IMR-90 (cell line): ENCODE measurements at regions not wholly inside any gene's neighbourhood (a gene's known extent, or its start where the extent isn't known, plus 50 kb on each side); places are given as distances from the start of the nearest gene placed in this dataset.

ENCODE experiments used
- ATAC-seq: fragments of 200-7000 bp; cut with Tn5 transposase; 2 replicates; pipeline ENCODE4 v1.9.1; 2020; ENCODE audit warnings: low read depth, mild to moderate bottlenecking, moderate library complexity
- BruUV-seq: library from RNA; stranded (reverse); fragments of 400-500 nt; replicated peaks from 2 replicates; lab custom pipeline; 2021; lab: Mats Ljungman, UMichigan
- CTCF ChIA-PET: fragments of 300-600 bp; formaldehyde crosslinking; extraction: SDS; loops from one replicate; lab custom pipeline; 2021; ENCODE audit warnings: antibody characterized with exemption; lab: Yijun Ruan, JAX
- POLR2A ChIA-PET: fragments of 300-600 bp; sonication (Branson Sonifier 250); formaldehyde crosslinking; loops from one replicate; lab custom pipeline; 2022; ENCODE audit warnings: antibody characterized with exemption; ENCODE audit not compliant: unreplicated experiment; lab: Charles Lee
- DNase-seq: peaks from one replicate; pipeline ENCODE4 v3.0.0; 2013
- H2AFZ ChIP-seq: replicated peaks from 2 replicates; pipeline ENCODE3; 2013; ENCODE audit warnings: low read length, mild to moderate bottlenecking; ENCODE audit not compliant: poor library complexity
- H2AK5ac ChIP-seq: 2 replicates; pipeline ENCODE4 v1.6.1; 2013; ENCODE audit warnings: low read depth, low read length, inconsistent platforms
- H2AK9ac ChIP-seq: replicated peaks from 2 replicates; pipeline ENCODE3; 2013; ENCODE audit warnings: mild to moderate bottlenecking, low read depth, low read length, moderate library complexity; ENCODE audit not compliant: poor library complexity
- H2BK120ac ChIP-seq: 2 replicates; pipeline ENCODE4 v1.6.1; 2013; ENCODE audit warnings: low read depth, low read length, inconsistent platforms
- H2BK15ac ChIP-seq: 3 replicates; pipeline ENCODE4 v1.6.1; 2013; ENCODE audit warnings: low read depth, low read length, inconsistent platforms
- H2BK20ac ChIP-seq: 2 replicates; pipeline ENCODE4 v1.6.1; 2013; ENCODE audit warnings: low read depth, mild to moderate bottlenecking, inconsistent platforms, low read length, moderate library complexity
- H2BK5ac ChIP-seq: 2 replicates; pipeline ENCODE4 v1.6.1; 2013; ENCODE audit warnings: mild to moderate bottlenecking, low read depth, low read length, inconsistent platforms; ENCODE audit not compliant: poor library complexity, severe bottlenecking
- H3K14ac ChIP-seq: replicated peaks from 2 replicates; pipeline ENCODE4 v1.6.1; 2013; ENCODE audit warnings: low read depth, low read length, inconsistent platforms
- H3K18ac ChIP-seq: 2 replicates; pipeline ENCODE4 v1.6.1; 2013; ENCODE audit warnings: low read depth, low read length, control low read depth
- H3K23ac ChIP-seq: 2 replicates; pipeline ENCODE4 v1.6.1; 2013; ENCODE audit warnings: low read depth, low read length, inconsistent platforms
- H3K27ac ChIP-seq: 2 replicates; pipeline ENCODE4 v1.5.1; 2013; ENCODE audit warnings: mild to moderate bottlenecking, control low read depth, low read length; ENCODE audit not compliant: insufficient read depth
- H3K27me3 ChIP-seq: 2 replicates; pipeline ENCODE4 v1.6.1; 2013; ENCODE audit warnings: low read length; ENCODE audit not compliant: control insufficient read depth, insufficient read depth
- H3K36me3 ChIP-seq: 2 replicates; pipeline ENCODE4 v1.6.1; 2013; ENCODE audit warnings: low read length, mixed read lengths; ENCODE audit not compliant: control insufficient read depth, insufficient read depth
- H3K4ac ChIP-seq: 2 replicates; pipeline ENCODE4 v1.6.1; 2013; ENCODE audit warnings: low read depth, low read length, inconsistent platforms
- H3K4me1 ChIP-seq: 2 replicates; pipeline ENCODE4 v1.6.1; 2013; ENCODE audit warnings: low read length, mixed read lengths; ENCODE audit not compliant: control insufficient read depth, insufficient read depth
- H3K4me2 ChIP-seq: 2 replicates; pipeline ENCODE4 v1.6.1; 2013; ENCODE audit warnings: low read depth, mild to moderate bottlenecking, control low read depth, low read length, moderate library complexity
- H3K4me3 ChIP-seq: 2 replicates; pipeline ENCODE4 v1.5.1; 2013; ENCODE audit warnings: low read depth, mild to moderate bottlenecking, control low read depth, low read length, moderate library complexity; ENCODE audit not compliant: insufficient read depth
- H3K56ac ChIP-seq: 2 replicates; pipeline ENCODE4 v1.6.1; 2013; ENCODE audit warnings: low read length, inconsistent platforms; ENCODE audit not compliant: insufficient read depth; ENCODE audit errors: extremely low read depth
- H3K79me1 ChIP-seq, 2 experiments: 2 replicates each; pipeline ENCODE4 v1.6.1; 2013; ENCODE audit warnings: low read length in 2 of 2, inconsistent platforms in 1 of 2, low read depth in 1 of 2
- H3K9ac ChIP-seq: 2 replicates; pipeline ENCODE4 v1.6.1; 2013; ENCODE audit warnings: low read depth, low read length, control low read depth
- H3K9me1 ChIP-seq: 2 replicates; pipeline ENCODE4 v1.6.1; 2013; ENCODE audit warnings: low read length, inconsistent platforms; ENCODE audit not compliant: insufficient read depth
- H3K9me3 ChIP-seq: 2 replicates; pipeline ENCODE4 v1.6.1; 2013; ENCODE audit warnings: low read length; ENCODE audit not compliant: control insufficient read depth, insufficient read depth
- H4K20me1 ChIP-seq: 2 replicates; pipeline ENCODE4 v1.6.1; 2013; ENCODE audit warnings: low read length, inconsistent platforms; ENCODE audit not compliant: insufficient read depth
- H4K5ac ChIP-seq: 2 replicates; pipeline ENCODE4 v1.6.1; 2013; ENCODE audit warnings: mild to moderate bottlenecking, low read depth, low read length, control low read depth
- H4K8ac ChIP-seq, 2 experiments: 2 replicates each; pipeline ENCODE4 v1.6.1; 2013; ENCODE audit warnings: low read depth in 2 of 2, low read length in 2 of 2, control low read depth in 1 of 2, inconsistent platforms in 1 of 2
- H4K91ac ChIP-seq: 2 replicates; pipeline ENCODE4 v1.6.1; 2013; ENCODE audit warnings: low read depth, low read length, inconsistent platforms; ENCODE audit not compliant: insufficient read depth
- BHLHE40 ChIP-seq: fragments of 150-350 bp; IDR thresholded peaks from 2 replicates; pipeline ENCODE4 v1.6.1; 2016; ENCODE audit warnings: mild to moderate bottlenecking, low read depth, low read length
- CEBPB ChIP-seq: IDR thresholded peaks from 2 replicates; pipeline ENCODE4 v1.6.1; 2012; ENCODE audit warnings: low read depth, low read length, improper control_type of control experiment
- CHD1 ChIP-seq: IDR thresholded peaks from 2 replicates; pipeline ENCODE4 v1.6.1; 2012; ENCODE audit warnings: low read depth, low read length, improper control_type of control experiment
- FOS ChIP-seq: fragments of 150-350 bp; IDR thresholded peaks from 2 replicates; pipeline ENCODE4 v1.6.1; 2016; ENCODE audit warnings: low read depth, low read length
- MAZ ChIP-seq: IDR thresholded peaks from 2 replicates; pipeline ENCODE4 v1.6.1; 2012; ENCODE audit warnings: low read depth, mild to moderate bottlenecking, low read length, improper control_type of control experiment, moderate library complexity, borderline replicate concordance
- MXI1 ChIP-seq: IDR thresholded peaks from 2 replicates; pipeline ENCODE4 v1.6.1; 2012; ENCODE audit warnings: low read depth, mild to moderate bottlenecking, low read length, moderate library complexity, borderline replicate concordance
- POLR2A ChIP-seq: IDR thresholded peaks from 2 replicates; pipeline ENCODE4 v1.6.1; 2012; ENCODE audit warnings: mild to moderate bottlenecking, low read depth, low read length
- RAD21 ChIP-seq: IDR thresholded peaks from 2 replicates; pipeline ENCODE4 v1.6.1; 2012; ENCODE audit warnings: low read length, improper control_type of control experiment
- RCOR1 ChIP-seq: IDR thresholded peaks from 2 replicates; pipeline ENCODE4 v1.6.1; 2012; ENCODE audit warnings: mild to moderate bottlenecking, low read length, improper control_type of control experiment; ENCODE audit not compliant: insufficient replicate concordance
- RFX5 ChIP-seq: IDR thresholded peaks from 2 replicates; pipeline ENCODE4 v1.8.0; 2012; ENCODE audit warnings: low read depth, mild to moderate bottlenecking, low read length, moderate library complexity
- SMC3 ChIP-seq: fragments of 150-350 bp; IDR thresholded peaks from 2 replicates; pipeline ENCODE4 v1.6.1; 2016; ENCODE audit warnings: low read depth, mild to moderate bottlenecking, antibody characterized with exemption, low read length, moderate library complexity
- dilution Hi-C: fragments of 300-500 bp; cut with HindIII; formaldehyde crosslinking; loops from one replicate; pipeline ENCODE4 v1.14.3; 2018; ENCODE audit warnings: low sequenced_read_pairs; ENCODE audit not compliant: unreplicated experiment
- in situ Hi-C: fragments of 300-500 bp; cut with MboI; formaldehyde crosslinking; loops from 3 replicates; pipeline ENCODE4 v1.14.3; 2019; ENCODE audit warnings: low sequenced_read_pairs, inconsistent platforms, mixed read lengths
- intact Hi-C: fragments of 100-400 bp; cut with micrococcal nuclease; formaldehyde crosslinking; loops from 2 replicates; pipeline ENCODE4 v1.10.0; 2022
- TF ChIP-seq, protein P1 (sequence below): fragments of 150-350 bp; IDR thresholded peaks from 2 replicates; pipeline ENCODE4 v1.6.1; 2016; ENCODE audit warnings: low read depth, mild to moderate bottlenecking, low read length, moderate library complexity, borderline replicate concordance
- TF ChIP-seq, protein P2 (sequence below): fragments of 150-350 bp; IDR thresholded peaks from 2 replicates; pipeline ENCODE4 v1.6.1; 2017; ENCODE audit warnings: mild to moderate bottlenecking, antibody characterized with exemption, low read length, low read depth
- TF ChIP-seq, protein P3 (sequence below): conservative IDR thresholded peaks from 2 replicates; pipeline ENCODE4 v1.5.1; 2012; ENCODE audit warnings: mild to moderate bottlenecking, low read depth, low read length, improper control_type of control experiment

DNA sequence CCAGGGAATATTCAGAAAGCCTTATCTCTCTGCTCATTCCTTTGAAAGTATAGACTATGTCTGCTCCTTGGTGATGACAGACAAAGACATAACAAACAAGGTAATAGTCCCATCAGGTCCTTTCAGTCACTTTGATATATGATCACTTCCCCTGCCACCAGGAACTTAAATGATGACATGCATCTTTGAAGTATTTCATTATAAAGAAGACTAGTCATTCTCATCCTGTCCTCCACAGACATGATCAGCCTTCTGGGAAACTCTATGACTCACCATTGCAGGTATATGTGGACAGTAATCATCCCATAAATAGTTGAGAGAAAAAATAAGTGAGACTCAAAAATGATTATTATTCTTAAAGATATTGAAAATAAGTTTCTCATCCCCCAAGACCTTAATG is 117.5 kb upstream of the VCX2 start:
- Histone ChIP-seq H2BK120ac (no peak overlapping the region), H2AK5ac (no peak overlapping the region), H3K56ac (no peak overlapping the region), H2BK20ac (no peak overlapping the region), H2AK9ac (no peak overlapping the region), H3K18ac (no peak overlapping the region), H3K9me3 (peaks cover 9% of the 10 kb centered on the region), H3K79me1 (no peaks in the 10 kb centered on the region), H2BK15ac (no peak overlapping the region), H2BK5ac (no peak overlapping the region), H3K9me1 (no peaks in the 10 kb centered on the region), H3K4me3 (no peak overlapping the region), H4K5ac (no peak overlapping the region), H4K20me1 (no peaks in the 10 kb centered on the region), H4K8ac (no peak overlapping the region), H3K27ac (no peak overlapping the region), H3K23ac (no peak overlapping the region), H3K36me3 (no peaks in the 10 kb centered on the region), H3K14ac (no peak overlapping the region), H3K27me3 (no peaks in the 10 kb centered on the region), H3K9ac (no peak overlapping the region), H3K4me2 (no peak overlapping the region), H3K4ac (no peak overlapping the region), H2AFZ (no peak overlapping the region), H3K4me1 (no peaks in the 10 kb centered on the region), H4K91ac (no peak overlapping the region)
- in situ Hi-C loops (no loop called here), intact Hi-C loops (no loop called here), dilution Hi-C loops (no loop called here)
- BruUV-seq: no TSS peak
- ATAC-seq: no peak
- ChIA-PET CTCF (no interaction called here), POLR2A (no interaction called here)
- TF ChIP-seq RAD21 (no peak), CEBPB (no peak), SMC3 (no peak), CHD1 (no peak), RCOR1 (no peak), MAZ (no peak), BHLHE40 (no peak), RFX5 (no peak), FOS (no peak), MXI1 (no peak), POLR2A (no peak)
- TF ChIP-seq, protein P1, sequence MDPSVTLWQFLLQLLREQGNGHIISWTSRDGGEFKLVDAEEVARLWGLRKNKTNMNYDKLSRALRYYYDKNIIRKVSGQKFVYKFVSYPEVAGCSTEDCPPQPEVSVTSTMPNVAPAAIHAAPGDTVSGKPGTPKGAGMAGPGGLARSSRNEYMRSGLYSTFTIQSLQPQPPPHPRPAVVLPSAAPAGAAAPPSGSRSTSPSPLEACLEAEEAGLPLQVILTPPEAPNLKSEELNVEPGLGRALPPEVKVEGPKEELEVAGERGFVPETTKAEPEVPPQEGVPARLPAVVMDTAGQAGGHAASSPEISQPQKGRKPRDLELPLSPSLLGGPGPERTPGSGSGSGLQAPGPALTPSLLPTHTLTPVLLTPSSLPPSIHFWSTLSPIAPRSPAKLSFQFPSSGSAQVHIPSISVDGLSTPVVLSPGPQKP: no peak
- TF ChIP-seq, protein P2, sequence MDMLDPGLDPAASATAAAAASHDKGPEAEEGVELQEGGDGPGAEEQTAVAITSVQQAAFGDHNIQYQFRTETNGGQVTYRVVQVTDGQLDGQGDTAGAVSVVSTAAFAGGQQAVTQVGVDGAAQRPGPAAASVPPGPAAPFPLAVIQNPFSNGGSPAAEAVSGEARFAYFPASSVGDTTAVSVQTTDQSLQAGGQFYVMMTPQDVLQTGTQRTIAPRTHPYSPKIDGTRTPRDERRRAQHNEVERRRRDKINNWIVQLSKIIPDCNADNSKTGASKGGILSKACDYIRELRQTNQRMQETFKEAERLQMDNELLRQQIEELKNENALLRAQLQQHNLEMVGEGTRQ: no peak
- TF ChIP-seq, protein P3, sequence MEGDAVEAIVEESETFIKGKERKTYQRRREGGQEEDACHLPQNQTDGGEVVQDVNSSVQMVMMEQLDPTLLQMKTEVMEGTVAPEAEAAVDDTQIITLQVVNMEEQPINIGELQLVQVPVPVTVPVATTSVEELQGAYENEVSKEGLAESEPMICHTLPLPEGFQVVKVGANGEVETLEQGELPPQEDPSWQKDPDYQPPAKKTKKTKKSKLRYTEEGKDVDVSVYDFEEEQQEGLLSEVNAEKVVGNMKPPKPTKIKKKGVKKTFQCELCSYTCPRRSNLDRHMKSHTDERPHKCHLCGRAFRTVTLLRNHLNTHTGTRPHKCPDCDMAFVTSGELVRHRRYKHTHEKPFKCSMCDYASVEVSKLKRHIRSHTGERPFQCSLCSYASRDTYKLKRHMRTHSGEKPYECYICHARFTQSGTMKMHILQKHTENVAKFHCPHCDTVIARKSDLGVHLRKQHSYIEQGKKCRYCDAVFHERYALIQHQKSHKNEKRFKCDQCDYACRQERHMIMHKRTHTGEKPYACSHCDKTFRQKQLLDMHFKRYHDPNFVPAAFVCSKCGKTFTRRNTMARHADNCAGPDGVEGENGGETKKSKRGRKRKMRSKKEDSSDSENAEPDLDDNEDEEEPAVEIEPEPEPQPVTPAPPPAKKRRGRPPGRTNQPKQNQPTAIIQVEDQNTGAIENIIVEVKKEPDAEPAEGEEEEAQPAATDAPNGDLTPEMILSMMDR: no peak
- no peak for DNase-seq
